Right renal pelvis (tissue), 4 donors: ENCODE measurements at regions not wholly inside any gene's neighbourhood (a gene's known extent, or its start where the extent isn't known, plus 50 kb on each side); places are given as distances from the start of the nearest gene placed in this dataset.

Experiments used
- DNase-seq, 4 donors: peaks; one replicate each; pipeline ENCODE4 v3.0.0-alpha.2; 2013; ENCODE audit warnings: low read depth in 4 of 4, low spot score in 3 of 4, missing footprints in 1 of 4

- no peak for DNase-seq
These were observed 57.7 kb upstream of the F3 start for GRCh38 chr1:94599095-94599813.

DNA sequence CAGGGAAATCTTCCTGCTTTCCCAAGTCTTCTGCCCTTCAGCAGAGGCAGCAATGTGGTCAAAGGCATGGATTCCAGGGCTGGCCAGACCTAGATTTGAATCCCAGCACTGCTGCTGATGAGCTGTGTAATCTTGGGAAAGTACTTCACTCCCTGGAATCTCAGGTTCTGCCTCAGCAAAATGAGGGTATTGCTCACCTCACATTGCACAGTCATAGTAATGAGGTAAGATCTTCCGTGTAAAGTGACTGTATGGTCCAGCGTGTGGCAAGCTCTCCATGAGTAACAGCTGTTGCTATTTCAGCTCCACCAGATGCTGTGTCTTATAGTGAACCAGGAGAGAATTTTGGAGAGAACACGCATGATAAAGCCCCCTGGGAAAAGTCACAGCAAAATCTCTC is 56.1 kb upstream of the F3 start:
- no peak for DNase-seq

DNA sequence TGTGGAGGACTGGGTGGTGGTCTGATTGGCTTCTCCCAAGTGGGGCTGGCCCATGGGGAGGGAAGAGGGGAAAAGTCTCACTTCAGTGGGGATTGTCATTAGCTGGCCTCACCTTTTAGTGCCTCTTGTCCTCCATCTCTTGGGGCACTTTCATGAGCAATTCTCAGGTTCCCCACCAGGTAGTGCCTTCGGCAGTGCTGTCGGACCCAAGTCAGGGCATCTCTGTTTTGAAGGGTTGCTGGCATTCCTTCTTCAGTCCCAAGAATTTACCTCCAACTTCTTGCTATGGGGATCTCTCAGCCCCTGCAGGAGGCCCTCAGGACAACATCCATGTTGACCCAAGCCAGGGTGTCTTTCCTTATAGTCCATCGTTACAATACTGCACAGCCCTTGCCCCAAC is 54.7 kb upstream of the F3 start:
- no peak for DNase-seq

- DNase-seq, result no peak
These were observed 54.1 kb upstream of the F3 start for GRCh38 chr1:94595658-94596057.

DNA sequence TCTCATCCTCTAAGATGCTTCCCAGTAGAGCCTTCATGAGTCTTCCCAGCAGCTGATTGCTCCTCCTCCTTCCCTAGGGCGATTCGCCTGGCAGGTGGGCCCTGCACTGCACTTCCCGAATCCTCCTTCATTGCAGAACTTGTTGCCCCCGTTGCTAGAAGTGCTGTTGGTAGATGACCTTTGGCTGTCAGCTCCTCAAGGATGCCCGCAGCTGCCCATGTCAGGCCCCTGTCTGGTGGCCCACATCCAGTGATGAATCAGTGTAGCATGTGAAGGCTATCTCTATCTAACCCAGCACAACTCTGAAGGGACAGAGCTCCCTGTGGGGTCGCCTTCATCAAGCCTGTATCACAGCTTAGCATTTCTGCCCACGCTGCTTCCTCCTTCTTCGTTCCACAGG is 52.1 kb upstream of the F3 start:
- DNase-seq, result no peak

- DNase-seq, result no peak
These were observed 51.0 kb upstream of the F3 start for GRCh38 chr1:94592571-94592920.

GRCh38 chr1:94591823-94592570 is 50.4 kb upstream of the F3 start:
- DNase-seq, result no peak
